Fibroblast of the aortic adventitia (primary cell): ENCODE measurements at regions not wholly inside any gene's neighbourhood (a gene's known extent, or its start where the extent isn't known, plus 50 kb on each side); places are given as distances from the start of the nearest gene placed in this dataset.

Experiments
- DNase-seq: peaks from one replicate; pipeline ENCODE4 v3.0.0-alpha.2; 2010; ENCODE audit warnings: low read depth
- H3K4me3 ChIP-seq: 2 replicates; pipeline ENCODE4 v1.5.1; 2011; ENCODE audit warnings: low read depth, mild to moderate bottlenecking, control low read depth, low read length, moderate library complexity
- TF ChIP-seq, protein P1 (sequence below): IDR thresholded peaks from 2 replicates; pipeline ENCODE4 v1.5.1; 2011; ENCODE audit warnings: mild to moderate bottlenecking, low read length, control low read depth, inconsistent platforms; ENCODE audit not compliant: insufficient read depth

DNA sequence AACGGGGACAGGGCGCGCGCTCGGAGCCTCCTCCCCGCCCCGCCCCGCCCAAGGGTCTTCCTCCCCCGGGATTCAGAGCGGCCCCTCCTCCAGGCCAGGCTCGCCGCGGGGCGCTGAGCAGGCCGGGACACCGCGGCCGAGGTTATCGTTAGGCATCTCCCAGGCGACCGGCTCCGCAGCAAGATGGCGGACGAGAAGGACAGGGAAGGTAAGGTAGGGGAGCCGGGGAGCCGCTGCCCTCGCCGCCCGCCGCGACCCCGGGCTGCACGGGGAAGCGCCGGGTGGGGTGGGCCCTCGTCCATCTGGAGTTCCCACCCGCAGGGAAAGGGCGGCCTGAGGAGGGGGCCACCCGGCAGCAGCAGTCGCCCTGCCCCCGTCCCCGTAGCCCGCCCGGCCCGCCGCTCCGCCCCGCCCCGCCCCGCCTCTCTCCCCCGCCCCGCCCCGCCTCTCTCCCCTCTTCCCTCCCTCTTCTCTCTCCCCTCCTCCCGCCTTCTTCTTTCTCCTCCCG lies 105.9 kb upstream of the HNRNPU start:
- H3K4me3 ChIP-seq, result peak overlapping the region; percentile 74
- DNase-seq, result peak; percentile 67
- TF ChIP-seq, protein P1, sequence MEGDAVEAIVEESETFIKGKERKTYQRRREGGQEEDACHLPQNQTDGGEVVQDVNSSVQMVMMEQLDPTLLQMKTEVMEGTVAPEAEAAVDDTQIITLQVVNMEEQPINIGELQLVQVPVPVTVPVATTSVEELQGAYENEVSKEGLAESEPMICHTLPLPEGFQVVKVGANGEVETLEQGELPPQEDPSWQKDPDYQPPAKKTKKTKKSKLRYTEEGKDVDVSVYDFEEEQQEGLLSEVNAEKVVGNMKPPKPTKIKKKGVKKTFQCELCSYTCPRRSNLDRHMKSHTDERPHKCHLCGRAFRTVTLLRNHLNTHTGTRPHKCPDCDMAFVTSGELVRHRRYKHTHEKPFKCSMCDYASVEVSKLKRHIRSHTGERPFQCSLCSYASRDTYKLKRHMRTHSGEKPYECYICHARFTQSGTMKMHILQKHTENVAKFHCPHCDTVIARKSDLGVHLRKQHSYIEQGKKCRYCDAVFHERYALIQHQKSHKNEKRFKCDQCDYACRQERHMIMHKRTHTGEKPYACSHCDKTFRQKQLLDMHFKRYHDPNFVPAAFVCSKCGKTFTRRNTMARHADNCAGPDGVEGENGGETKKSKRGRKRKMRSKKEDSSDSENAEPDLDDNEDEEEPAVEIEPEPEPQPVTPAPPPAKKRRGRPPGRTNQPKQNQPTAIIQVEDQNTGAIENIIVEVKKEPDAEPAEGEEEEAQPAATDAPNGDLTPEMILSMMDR, result no peak

DNA sequence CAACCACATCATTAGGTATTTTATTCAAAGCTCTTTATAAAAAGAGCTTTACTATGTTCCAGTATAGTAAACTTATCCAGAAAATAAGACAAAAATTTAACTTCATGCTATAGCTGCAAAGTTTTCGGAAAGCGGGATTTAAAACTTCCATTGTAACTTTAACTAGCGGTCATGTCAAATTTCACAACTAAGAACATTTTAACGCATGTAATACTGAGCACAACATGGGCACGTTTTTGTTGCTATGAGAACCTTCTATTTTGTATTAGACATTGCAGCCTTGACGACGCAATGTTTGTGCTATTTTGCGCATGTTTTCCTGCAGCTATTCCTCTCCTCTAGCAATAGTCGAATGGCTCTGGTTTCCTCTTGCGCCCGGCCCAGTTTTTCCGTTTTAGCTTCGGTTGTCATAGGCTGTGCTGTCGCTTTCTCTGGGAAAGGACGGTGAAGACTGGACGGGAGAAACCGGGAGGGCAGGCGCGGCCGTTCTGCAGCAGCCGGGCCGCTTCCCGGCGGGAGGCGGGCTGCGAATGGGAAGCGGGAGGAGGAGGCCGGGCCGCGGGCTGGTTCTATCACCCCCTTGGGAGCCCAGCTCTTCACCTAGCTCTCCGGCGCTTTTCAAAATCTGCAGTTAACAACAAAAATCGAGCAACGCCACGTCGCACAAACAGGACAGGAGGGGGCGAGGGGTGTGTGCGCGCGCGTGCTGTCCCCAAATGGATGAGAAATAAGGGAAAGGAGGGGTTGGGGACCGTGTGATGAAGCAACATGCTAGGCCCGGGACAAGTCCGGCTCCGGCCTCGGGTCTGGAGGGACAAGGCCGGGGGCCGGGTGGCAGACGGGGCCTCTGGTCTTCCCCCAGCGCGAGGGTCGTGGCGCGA lies 105.3 kb upstream of the HNRNPU start:
- TF ChIP-seq, protein P1, result no peak
- DNase-seq, result peak; percentile 87
- H3K4me3 ChIP-seq, result peak overlapping the region; percentile 74

DNA sequence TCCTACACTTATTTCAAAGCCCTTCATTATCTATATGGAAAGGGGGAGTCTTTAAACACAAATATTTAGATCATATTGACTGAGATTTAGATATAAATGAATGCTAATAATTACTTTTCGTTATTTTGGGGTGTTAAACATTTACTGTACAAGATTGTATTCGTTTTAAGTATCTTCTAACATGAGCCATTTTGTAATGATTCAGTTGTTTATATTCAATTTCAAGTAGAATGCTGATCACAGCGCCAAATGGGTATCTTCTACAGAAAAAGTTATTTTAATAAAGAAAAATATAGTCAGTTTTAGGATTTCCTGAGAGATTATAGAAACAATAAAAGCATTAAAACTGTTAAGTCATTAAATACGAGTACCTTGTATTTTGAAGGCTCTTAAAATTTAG lies 104.5 kb upstream of the HNRNPU start:
- peak; percentile 9 for DNase-seq
- TF ChIP-seq, protein P1, result no peak
- peak overlapping the region; percentile 74 for H3K4me3 ChIP-seq

DNA sequence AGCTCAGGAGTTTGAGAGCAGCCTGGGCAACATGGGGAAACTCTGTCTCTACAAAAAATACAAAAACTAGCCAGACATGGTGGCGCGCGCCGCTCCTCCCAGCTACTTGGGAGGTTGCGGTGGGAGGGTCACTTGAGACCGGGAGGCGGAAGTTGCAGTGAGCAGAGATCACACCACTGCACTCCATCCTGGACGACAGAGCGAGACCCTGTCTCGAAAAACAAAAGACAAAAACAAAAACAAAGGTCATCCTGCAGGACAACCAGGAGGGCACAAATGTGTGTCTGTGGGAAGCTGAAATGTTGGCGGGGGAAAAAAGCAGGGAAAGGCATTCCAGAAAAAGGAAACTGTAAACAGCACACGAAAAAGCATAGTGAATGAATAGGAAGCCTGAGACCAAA lies 104.1 kb upstream of the HNRNPU start:
- peak overlapping the region; percentile 25 for H3K4me3 ChIP-seq
- TF ChIP-seq, protein P1, result no peak
- DNase-seq, result peak; percentile 16

DNA sequence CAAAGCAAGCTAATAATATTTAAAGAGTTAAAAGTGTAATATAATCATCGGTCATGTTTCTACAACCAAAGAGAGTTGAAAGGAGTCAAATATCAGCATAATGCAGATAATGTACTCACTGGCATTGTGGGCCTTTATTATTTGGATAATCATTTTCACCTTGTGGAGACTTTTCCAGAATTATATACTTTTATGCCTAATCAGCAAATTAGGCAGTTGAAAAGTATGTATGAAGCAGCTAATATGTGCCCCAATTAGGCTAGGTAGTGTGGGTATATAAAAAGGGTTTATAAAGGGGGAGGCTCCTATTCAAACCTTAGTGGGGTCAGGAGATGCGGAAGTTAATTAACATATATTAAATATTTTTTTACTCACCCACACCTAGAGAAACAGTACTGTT lies 102.8 kb upstream of the HNRNPU start:
- no peak overlapping the region for H3K4me3 ChIP-seq
- TF ChIP-seq, protein P1, result no peak
- no peak for DNase-seq

DNA sequence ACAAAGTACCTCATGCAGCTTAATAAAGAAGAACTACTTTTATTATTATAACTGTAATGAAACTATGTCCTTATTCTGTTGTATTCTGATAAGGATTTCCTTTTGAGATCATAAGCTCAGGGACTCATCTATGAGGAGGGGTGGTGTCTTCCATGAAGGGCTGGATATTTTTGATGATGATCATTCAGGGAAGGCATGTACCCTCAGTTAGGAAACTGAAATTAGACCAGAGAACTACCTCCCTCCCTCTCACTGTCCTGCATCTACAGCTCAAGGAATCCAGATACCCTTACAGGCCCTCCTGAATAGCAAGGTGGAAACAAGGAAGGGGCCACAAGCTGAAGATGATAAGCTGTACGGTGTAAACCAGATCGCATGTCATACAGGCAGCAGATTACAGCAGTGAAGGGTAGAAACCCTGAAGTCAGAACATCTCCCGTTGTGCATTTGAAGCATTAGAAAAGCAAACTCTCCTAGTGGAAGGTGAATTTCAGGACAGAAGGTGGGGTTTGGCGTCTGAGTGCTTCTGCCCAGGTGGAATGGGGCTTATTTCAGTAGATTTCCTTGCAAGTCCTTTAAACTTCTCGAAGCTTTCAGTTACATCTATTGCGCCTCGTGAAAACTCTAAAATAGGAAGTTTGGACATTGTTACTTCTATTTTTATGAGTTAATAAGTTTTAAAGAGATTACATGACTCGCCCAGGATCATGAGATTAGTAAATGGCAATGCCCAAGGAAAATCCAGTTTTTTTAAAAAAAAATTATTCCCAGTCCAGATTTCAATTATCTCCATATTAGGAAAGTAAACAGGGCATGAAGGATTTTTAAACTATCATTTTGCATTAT lies 101.1 kb upstream of the HNRNPU start:
- H3K4me3 ChIP-seq, result no peak overlapping the region
- TF ChIP-seq, protein P1, result no peak
- DNase-seq, result no peak
